Endothelial cell of umbilical vein (primary cell): ENCODE measurements at regions not wholly inside any gene's neighbourhood (a gene's known extent, or its start where the extent isn't known, plus 50 kb on each side); places are given as distances from the start of the nearest gene placed in this dataset.

Experiments
- BruUV-seq: library from RNA; stranded (reverse); fragments of 400-500 nt; replicated peaks from 2 replicates; lab custom pipeline; 2021; lab: Mats Ljungman, UMichigan
- CTCF ChIA-PET: fragments of 300-600, 350-600 bp; sonication (Branson Sonifier 250); formaldehyde crosslinking; loops from one replicate; lab custom pipeline; 2021; ENCODE audit warnings: antibody characterized with exemption, inconsistent platforms; lab: Charles Lee
- POLR2A ChIA-PET: fragments of 300-600, 350-600 bp; sonication (Branson Sonifier 250); formaldehyde crosslinking; loops from one replicate; lab custom pipeline; 2021; ENCODE audit warnings: antibody characterized with exemption, inconsistent platforms; lab: Charles Lee
- DNase-seq: peaks from one replicate; pipeline ENCODE4 v3.0.0-alpha.2; 2011; ENCODE audit warnings: low read depth, low spot score
- FAIRE-seq: peaks from 2 replicates; lab custom pipeline; 2011; peaks lifted over from hg19 to GRCh38; lab: Jason Lieb, UNC
- H2AFZ ChIP-seq: 2 replicates; pipeline ENCODE4 v1.6.0; 2012; ENCODE audit warnings: low read depth, low read length, control low read depth, inconsistent platforms
- H3K27ac ChIP-seq: 2 replicates; pipeline ENCODE4 v1.5.1; 2011; ENCODE audit warnings: low read depth, mild to moderate bottlenecking, control low read depth, low read length, moderate library complexity; ENCODE audit not compliant: insufficient read depth
- H3K27me3 ChIP-seq, 2 experiments: 2 replicates each; pipeline versions ENCODE4 v1.6.0 to v1.6.1; 2011; ENCODE audit warnings: low read length in 2 of 2, mixed read lengths in 1 of 2; ENCODE audit not compliant: control insufficient read depth in 2 of 2, insufficient read depth in 2 of 2
- H3K36me3 ChIP-seq, 2 experiments: 2 replicates in 1 of 2; 3 replicates in 1 of 2; pipeline ENCODE4 v1.5.1; 2011; ENCODE audit warnings: low read length in 2 of 2, mild to moderate bottlenecking in 1 of 2, moderate library complexity in 1 of 2; ENCODE audit not compliant: control insufficient read depth in 2 of 2, insufficient read depth in 2 of 2; ENCODE audit errors: extremely low read depth in 1 of 2
- H3K4me1 ChIP-seq: 3 replicates; pipeline ENCODE4 v1.5.1; 2011; ENCODE audit warnings: mild to moderate bottlenecking, low read length; ENCODE audit not compliant: control insufficient read depth, insufficient read depth; ENCODE audit errors: extremely low read depth
- H3K4me2 ChIP-seq: 2 replicates; pipeline ENCODE4 v1.6.1; 2011; ENCODE audit warnings: low read length, control low read depth, mixed read lengths; ENCODE audit not compliant: insufficient read depth
- H3K4me3 ChIP-seq, 3 experiments: fragments of 200-600 bp in 1 of 3; sonication (generic), shearing (Covaris generic) in 1 of 3; replicated peaks in 1 of 3; 2 replicates each; pipeline ENCODE4 v1.5.1; 2011 to 2016; ENCODE audit warnings: control low read depth in 3 of 3, low read length in 3 of 3, mild to moderate bottlenecking in 2 of 3, inconsistent platforms in 1 of 3, low read depth in 1 of 3, moderate library complexity in 1 of 3; ENCODE audit not compliant: insufficient read depth in 1 of 3
- H3K79me2 ChIP-seq: 2 replicates; pipeline ENCODE4 v1.6.0; 2012; ENCODE audit warnings: low read length, inconsistent platforms; ENCODE audit not compliant: control insufficient read depth, insufficient read depth
- H3K9ac ChIP-seq: replicated peaks from 2 replicates; pipeline ENCODE3; 2011; ENCODE audit warnings: low read length, control low read depth; ENCODE audit not compliant: insufficient read depth; ENCODE audit errors: extremely low read depth
- H3K9me1 ChIP-seq: replicated peaks from 3 replicates; pipeline ENCODE4 v1.6.0; 2011; ENCODE audit warnings: mild to moderate bottlenecking, low read length; ENCODE audit not compliant: control insufficient read depth, insufficient read depth; ENCODE audit errors: extremely low read depth
- H3K9me3 ChIP-seq: replicated peaks from 2 replicates; pipeline ENCODE4 v1.5.1; 2012; ENCODE audit warnings: low read length, inconsistent platforms; ENCODE audit not compliant: control insufficient read depth, insufficient read depth
- H4K20me1 ChIP-seq: replicated peaks from 2 replicates; pipeline ENCODE3; 2011; ENCODE audit warnings: mild to moderate bottlenecking, low read length; ENCODE audit not compliant: control insufficient read depth, insufficient read depth; ENCODE audit errors: extremely low read depth
- CTCF ChIP-seq, 2 donors: IDR thresholded peaks; 1 replicate in 1 of 2; 2 replicates in 1 of 2; pipeline ENCODE4 v1.5.1; 2011; ENCODE audit warnings: low read length in 2 of 2, mild to moderate bottlenecking in 2 of 2, moderate library complexity in 2 of 2, control low read depth in 1 of 2, inconsistent platforms in 1 of 2, low read depth in 1 of 2; ENCODE audit not compliant: insufficient read depth in 1 of 2; ENCODE audit errors: extremely low read depth in 1 of 2
- EZH2 ChIP-seq: IDR thresholded peaks from 2 replicates; pipeline ENCODE4 v1.6.1; 2012; ENCODE audit warnings: borderline replicate concordance, low read depth, mild to moderate bottlenecking, moderate library complexity, low read length, inconsistent platforms; ENCODE audit not compliant: severe bottlenecking
- FOS ChIP-seq: IDR thresholded peaks from 2 replicates; pipeline ENCODE4 v1.6.1; 2011; ENCODE audit warnings: mild to moderate bottlenecking, low read length, moderate library complexity, borderline replicate concordance; ENCODE audit not compliant: insufficient read depth
- GATA2 ChIP-seq: IDR thresholded peaks from 2 replicates; pipeline ENCODE4 v1.7.0; 2011; ENCODE audit warnings: low read depth, mild to moderate bottlenecking, moderate library complexity, mixed read lengths, low read length; ENCODE audit not compliant: insufficient read length, insufficient read depth
- JUN ChIP-seq: IDR thresholded peaks from 2 replicates; pipeline ENCODE4 v1.6.1; 2011; ENCODE audit warnings: borderline replicate concordance, low read depth; ENCODE audit not compliant: insufficient read length, insufficient read depth
- MAX ChIP-seq: IDR thresholded peaks from 2 replicates; pipeline ENCODE4 v1.6.1; 2011; ENCODE audit not compliant: insufficient read depth, insufficient read length
- MYC ChIP-seq: IDR thresholded peaks from one replicate; pipeline ENCODE4 v1.6.1; 2011; ENCODE audit warnings: mild to moderate bottlenecking, low read depth, low read length
- POLR2A ChIP-seq: IDR thresholded peaks from 2 replicates; pipeline ENCODE4 v1.6.1; 2012; ENCODE audit warnings: low read depth, mild to moderate bottlenecking, control low read depth, low read length
- POLR2AphosphoS5 ChIP-seq: IDR thresholded peaks from 2 replicates; pipeline ENCODE4 v1.6.1; 2012; ENCODE audit warnings: low read depth, mild to moderate bottlenecking, control low read depth, low read length, moderate library complexity; ENCODE audit not compliant: insufficient read depth
- dilution Hi-C: fragments of 300-500 bp; cut with MboI; formaldehyde crosslinking; loops from one replicate; pipeline ENCODE4 v1.15.0; 2019; ENCODE audit warnings: low sequenced_read_pairs; ENCODE audit not compliant: extremely low pct_ligation_motif_present
- intact Hi-C: fragments of 100-400 bp; cut with micrococcal nuclease; formaldehyde crosslinking; loops from one replicate; pipeline ENCODE4 v1.10.0; 2022

- no peak overlapping the region for H3K27ac ChIP-seq
- dilution Hi-C loops = no loop called here
- no TSS peak for BruUV-seq
Observed at GRCh38 chr20:52444455-52444854, 252.9 kb upstream of the ZFP64 start.

More at GRCh38 chr20:52444455-52444854, 252.9 kb upstream of the ZFP64 start:
- no peaks in the 10 kb centered on the region for H3K9me3 ChIP-seq
- no peaks in the 10 kb centered on the region for H3K4me1 ChIP-seq
- ChIA-PET POLR2A (no interaction called here), CTCF (no interaction called here)
- no peak for TF ChIP-seq CTCF (IDR thresholded peaks at IDR 0.05; ENCODE audit: extremely low read depth in 1 of 2, insufficient read depth in 1 of 2, low read depth in 1 of 2, low read length in 2 of 2)
- no peak for TF ChIP-seq POLR2A
- no peak for TF ChIP-seq MAX
- no peak for TF ChIP-seq JUN
- TF ChIP-seq POLR2AphosphoS5 = no peak
- no peak for TF ChIP-seq FOS
- TF ChIP-seq EZH2 = no peak
- TF ChIP-seq MYC = no peak
- TF ChIP-seq GATA2 = no peak
- H2AFZ ChIP-seq = no peak overlapping the region
- intact Hi-C loops = no loop called here
- no peaks in the 10 kb centered on the region for H3K79me2 ChIP-seq
- H3K4me2 ChIP-seq = no peak overlapping the region
- DNase-seq (no peak), FAIRE-seq (no peak)
- no peaks in the 10 kb centered on the region for H4K20me1 ChIP-seq
- H3K9me1 ChIP-seq = no peaks in the 10 kb centered on the region
- H3K27me3 ChIP-seq = no peaks in the 10 kb centered on the region
- H3K36me3 ChIP-seq = no peaks in the 10 kb centered on the region
- no peak overlapping the region for H3K4me3 ChIP-seq
- H3K9ac ChIP-seq = no peak overlapping the region
